Glutamatergic neuron (in vitro differentiated cells): ENCODE measurements at regions not wholly inside any gene's neighbourhood (a gene's known extent, or its start where the extent isn't known, plus 50 kb on each side); places are given as distances from the start of the nearest gene placed in this dataset.

Experiments used
- DNase-seq: peaks from one replicate; pipeline ENCODE4 v3.0.0; 2022
- H3K27ac Mint-ChIP-seq: one replicate; pipeline ENCODE4 v1.8.0; 2020; ENCODE audit warnings: mild to moderate bottlenecking, mixed read lengths, inconsistent platforms; ENCODE audit not compliant: unreplicated experiment
- H3K27me3 Mint-ChIP-seq: one replicate; pipeline ENCODE4 v1.8.0; 2020; ENCODE audit warnings: mild to moderate bottlenecking, moderate library complexity, mixed read lengths, inconsistent platforms; ENCODE audit not compliant: unreplicated experiment
- H3K36me3 Mint-ChIP-seq: one replicate; pipeline ENCODE4 v1.8.0; 2020; ENCODE audit warnings: mild to moderate bottlenecking, mixed read lengths, inconsistent platforms; ENCODE audit not compliant: unreplicated experiment
- H3K4me1 Mint-ChIP-seq: one replicate; pipeline ENCODE4 v1.8.0; 2020; ENCODE audit warnings: mild to moderate bottlenecking, low read depth, mixed read lengths, inconsistent platforms; ENCODE audit not compliant: unreplicated experiment
- H3K4me3 Mint-ChIP-seq: one replicate; pipeline ENCODE4 v1.8.0; 2020; ENCODE audit warnings: mild to moderate bottlenecking, mixed read lengths, inconsistent platforms; ENCODE audit not compliant: unreplicated experiment
- H3K9me3 Mint-ChIP-seq: one replicate; pipeline ENCODE4 v1.8.0; 2020; ENCODE audit warnings: mild to moderate bottlenecking, moderate library complexity, mixed read lengths, inconsistent platforms; ENCODE audit not compliant: unreplicated experiment
- TF ChIP-seq, protein P1 (sequence below): fragments of 200-600 bp; sonication (generic); IDR thresholded peaks from one replicate; pipeline ENCODE4 v1.5.0; 2021; ENCODE audit not compliant: partially characterized antibody, unreplicated experiment

DNA sequence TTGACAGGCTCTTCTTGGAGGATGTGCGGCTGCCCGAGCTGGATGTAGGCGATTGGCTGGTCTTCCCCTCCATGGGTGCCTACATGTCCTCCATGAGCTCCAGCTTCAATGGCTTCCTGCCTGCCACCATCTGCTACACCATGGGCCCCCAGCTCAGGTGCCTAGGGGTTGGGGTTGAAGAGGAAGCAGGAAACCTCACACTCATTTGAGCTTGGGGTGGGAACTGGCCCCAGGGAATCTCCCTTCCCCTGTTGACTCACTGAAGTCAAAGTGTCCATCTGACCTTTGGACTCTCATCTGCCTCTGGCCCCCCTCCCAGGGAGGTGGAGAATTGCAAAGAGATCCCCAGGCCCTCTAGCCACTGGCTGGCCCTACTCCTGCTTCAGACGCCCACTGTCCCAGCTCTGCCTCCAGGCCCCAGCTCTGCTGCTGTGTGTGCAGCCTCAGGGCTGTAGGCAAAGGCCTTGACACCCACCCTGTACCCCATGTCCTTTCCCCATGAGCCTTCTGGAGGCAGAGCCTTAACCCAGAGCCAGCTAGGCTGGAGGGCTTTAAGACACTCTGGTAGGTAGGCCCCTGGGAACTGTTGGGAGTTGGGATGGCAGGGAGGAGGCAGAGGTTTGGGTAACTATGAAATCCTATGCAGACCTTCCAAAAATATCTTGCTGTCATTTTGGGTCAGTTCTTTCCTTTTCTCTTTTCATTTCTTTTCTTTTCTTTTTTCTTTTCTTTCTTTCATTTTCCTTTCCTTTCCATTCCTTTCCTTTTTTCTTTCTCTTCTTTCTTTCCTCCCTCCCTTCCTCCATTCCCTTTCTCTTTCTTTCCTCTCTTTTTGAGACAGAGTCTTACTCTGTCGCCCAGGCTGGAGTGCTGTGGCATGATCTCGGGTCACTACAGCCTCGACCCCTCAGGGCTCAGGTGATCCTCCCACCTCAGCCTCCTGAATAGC, 66.9 kb upstream of the TINAGL1 start:
- peaks cover 5% of the 10 kb centered on the region for H3K36me3 Mint-ChIP-seq
- H3K4me3 Mint-ChIP-seq: no peak overlapping the region
- H3K27me3 Mint-ChIP-seq: peaks cover 3% of the 10 kb centered on the region
- no peak overlapping the region for H3K27ac Mint-ChIP-seq
- TF ChIP-seq, protein P1, sequence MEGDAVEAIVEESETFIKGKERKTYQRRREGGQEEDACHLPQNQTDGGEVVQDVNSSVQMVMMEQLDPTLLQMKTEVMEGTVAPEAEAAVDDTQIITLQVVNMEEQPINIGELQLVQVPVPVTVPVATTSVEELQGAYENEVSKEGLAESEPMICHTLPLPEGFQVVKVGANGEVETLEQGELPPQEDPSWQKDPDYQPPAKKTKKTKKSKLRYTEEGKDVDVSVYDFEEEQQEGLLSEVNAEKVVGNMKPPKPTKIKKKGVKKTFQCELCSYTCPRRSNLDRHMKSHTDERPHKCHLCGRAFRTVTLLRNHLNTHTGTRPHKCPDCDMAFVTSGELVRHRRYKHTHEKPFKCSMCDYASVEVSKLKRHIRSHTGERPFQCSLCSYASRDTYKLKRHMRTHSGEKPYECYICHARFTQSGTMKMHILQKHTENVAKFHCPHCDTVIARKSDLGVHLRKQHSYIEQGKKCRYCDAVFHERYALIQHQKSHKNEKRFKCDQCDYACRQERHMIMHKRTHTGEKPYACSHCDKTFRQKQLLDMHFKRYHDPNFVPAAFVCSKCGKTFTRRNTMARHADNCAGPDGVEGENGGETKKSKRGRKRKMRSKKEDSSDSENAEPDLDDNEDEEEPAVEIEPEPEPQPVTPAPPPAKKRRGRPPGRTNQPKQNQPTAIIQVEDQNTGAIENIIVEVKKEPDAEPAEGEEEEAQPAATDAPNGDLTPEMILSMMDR: no peak
- H3K9me3 Mint-ChIP-seq: peaks cover 1% of the 10 kb centered on the region
- H3K4me1 Mint-ChIP-seq: no peaks in the 10 kb centered on the region
- no peak for DNase-seq

DNA sequence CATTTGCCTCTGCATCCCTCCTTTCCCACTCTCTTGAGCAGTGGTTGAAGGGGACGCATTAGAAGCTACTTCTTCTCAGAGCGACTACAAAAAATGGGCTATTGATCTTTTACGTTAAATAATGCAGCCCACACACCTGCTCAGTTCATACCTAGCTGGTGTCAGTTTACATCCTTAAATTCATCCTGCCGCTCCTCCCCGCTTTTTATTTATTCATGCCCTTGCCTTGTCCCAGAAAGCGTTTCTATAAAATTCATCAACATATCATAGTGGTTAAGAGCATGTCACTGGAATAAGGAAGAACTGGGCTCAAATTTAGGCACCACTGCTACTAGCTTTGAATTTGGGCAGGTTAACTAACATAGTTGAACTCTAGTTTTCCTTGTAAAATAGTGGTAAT, 66.0 kb upstream of the TINAGL1 start:
- no peak for DNase-seq
- peaks cover 5% of the 10 kb centered on the region for H3K27me3 Mint-ChIP-seq
- TF ChIP-seq, protein P1: no peak
- peaks cover 5% of the 10 kb centered on the region for H3K36me3 Mint-ChIP-seq
- H3K9me3 Mint-ChIP-seq: peaks cover 5% of the 10 kb centered on the region
- H3K27ac Mint-ChIP-seq: no peak overlapping the region
- no peaks in the 10 kb centered on the region for H3K4me1 Mint-ChIP-seq
- H3K4me3 Mint-ChIP-seq: no peak overlapping the region

DNA sequence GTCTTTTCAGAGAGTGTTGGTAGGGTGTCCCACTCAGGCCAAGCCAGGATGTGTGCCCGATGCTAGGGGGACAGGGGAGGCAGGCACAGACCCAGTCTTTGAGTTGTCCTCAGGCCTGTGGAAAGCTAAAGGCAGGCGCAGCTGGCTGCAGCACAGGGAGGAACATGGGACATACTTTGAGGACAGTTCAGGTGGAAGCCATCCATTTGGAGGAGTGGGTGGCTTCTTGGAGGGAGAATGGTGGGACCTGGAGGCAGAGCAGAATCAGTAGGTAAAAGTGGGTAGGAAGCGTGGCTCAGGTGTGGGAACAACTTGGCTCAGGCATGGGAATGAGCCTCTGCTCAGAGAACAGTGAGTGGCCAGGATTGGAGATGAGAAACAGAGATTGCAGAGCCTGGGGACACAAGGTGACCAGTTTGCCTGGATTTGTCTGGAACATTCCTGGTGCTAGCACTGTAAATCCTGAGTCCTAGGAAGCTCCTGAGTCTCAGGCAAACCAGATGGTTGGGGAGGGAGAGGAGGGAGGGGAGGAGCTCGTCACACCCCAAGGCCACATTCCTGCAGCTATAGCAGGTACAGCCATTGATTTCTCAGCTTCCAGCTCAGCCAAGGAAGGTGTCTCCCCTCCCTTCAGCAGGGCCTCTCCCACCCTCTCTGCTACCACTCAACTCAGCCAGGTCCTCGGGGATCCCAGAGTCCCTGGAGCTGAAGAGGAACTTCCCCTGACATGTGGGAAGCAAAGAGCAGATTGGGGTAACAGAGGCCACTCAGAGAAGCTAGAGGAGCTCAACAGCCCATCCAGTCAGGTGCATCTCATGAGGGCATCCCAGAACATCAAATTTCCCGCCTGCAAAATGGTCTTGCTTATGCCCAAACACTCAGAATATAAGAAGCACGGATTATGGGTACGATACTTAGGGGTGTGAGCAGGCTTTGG, 65.2 kb upstream of the TINAGL1 start:
- Mint-ChIP-seq H3K27me3 (peaks cover 5% of the 10 kb centered on the region), H3K4me1 (no peaks in the 10 kb centered on the region), H3K4me3 (no peak overlapping the region), H3K9me3 (peaks cover 5% of the 10 kb centered on the region), H3K27ac (no peak overlapping the region), H3K36me3 (peaks cover 5% of the 10 kb centered on the region)
- no peak for DNase-seq
- TF ChIP-seq, protein P1: no peak

- Mint-ChIP-seq H3K27me3 (peaks cover 5% of the 10 kb centered on the region), H3K36me3 (peaks cover 5% of the 10 kb centered on the region), H3K4me3 (no peak overlapping the region), H3K9me3 (peaks cover 5% of the 10 kb centered on the region), H3K27ac (no peak overlapping the region), H3K4me1 (no peaks in the 10 kb centered on the region)
- DNase-seq: no peak
- TF ChIP-seq, protein P1: no peak
Measured at GRCh38 chr1:31511848-31512615, 64.3 kb upstream of the TINAGL1 start.
